Urinary bladder (tissue), 3 donors: ENCODE measurements at regions not wholly inside any gene's neighbourhood (a gene's known extent, or its start where the extent isn't known, plus 50 kb on each side); places are given as distances from the start of the nearest gene placed in this dataset.
A peak's percentile ranks its signal among the peaks of the same experiment; 100 is the strongest.

Source experiments
- DNase-seq: peaks from one replicate; pipeline ENCODE4 v3.0.0-alpha.2; 2015; ENCODE audit errors: extremely low spot score
- H3K27ac ChIP-seq: one replicate; pipeline ENCODE4 v1.5.1; 2013; ENCODE audit warnings: low read depth, mild to moderate bottlenecking, moderate library complexity
- H3K36me3 ChIP-seq: one replicate; pipeline ENCODE4 v1.6.1; 2013; ENCODE audit warnings: mild to moderate bottlenecking, moderate library complexity; ENCODE audit not compliant: insufficient read depth
- H3K4me1 ChIP-seq: one replicate; pipeline ENCODE4 v1.6.1; 2013; ENCODE audit warnings: mild to moderate bottlenecking, moderate library complexity; ENCODE audit not compliant: insufficient read depth
- H3K4me3 ChIP-seq: one replicate; pipeline ENCODE4 v1.5.1; 2013; ENCODE audit warnings: low read depth, low read length
- WGBS: extraction: QIAGEN DNeasy Blood & Tissue Kit; methylation state at CpG from one replicate; pipeline ENCODE4 v1.1.7; 2013; 5-methylcytosine and 5-hydroxymethylcytosine counted together
- donor health status: healthy with polysubstance abuse.
- donor health status: healthy.

DNA sequence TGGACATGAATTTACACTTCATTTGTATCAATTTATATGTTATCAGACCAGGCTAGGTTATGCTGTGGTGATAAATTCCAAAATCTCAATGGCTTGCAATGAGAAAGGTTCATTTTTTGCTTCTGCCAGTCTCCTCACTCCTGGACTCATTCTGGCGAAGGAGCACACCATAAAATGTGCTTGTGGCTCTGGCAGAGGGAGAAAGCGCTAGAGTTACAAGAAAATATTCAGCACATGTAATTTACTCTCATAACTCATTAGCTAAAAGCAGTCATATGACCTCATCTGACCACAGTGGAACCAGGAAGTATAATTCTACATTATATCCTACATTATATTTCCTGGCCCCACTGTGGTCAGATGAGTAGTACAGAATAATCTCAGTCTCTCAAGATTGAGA, 193.8 kb downstream of the BCHE start:
- Histone ChIP-seq H3K36me3 (no peaks in the 10 kb centered on the region), H3K4me1 (no peaks in the 10 kb centered on the region), H3K27ac (no peak overlapping the region), H3K4me3 (no peak overlapping the region)
- WGBS: 50% methylated on average over 2 of the region's 2 CpGs
- DNase-seq: no peak

DNA sequence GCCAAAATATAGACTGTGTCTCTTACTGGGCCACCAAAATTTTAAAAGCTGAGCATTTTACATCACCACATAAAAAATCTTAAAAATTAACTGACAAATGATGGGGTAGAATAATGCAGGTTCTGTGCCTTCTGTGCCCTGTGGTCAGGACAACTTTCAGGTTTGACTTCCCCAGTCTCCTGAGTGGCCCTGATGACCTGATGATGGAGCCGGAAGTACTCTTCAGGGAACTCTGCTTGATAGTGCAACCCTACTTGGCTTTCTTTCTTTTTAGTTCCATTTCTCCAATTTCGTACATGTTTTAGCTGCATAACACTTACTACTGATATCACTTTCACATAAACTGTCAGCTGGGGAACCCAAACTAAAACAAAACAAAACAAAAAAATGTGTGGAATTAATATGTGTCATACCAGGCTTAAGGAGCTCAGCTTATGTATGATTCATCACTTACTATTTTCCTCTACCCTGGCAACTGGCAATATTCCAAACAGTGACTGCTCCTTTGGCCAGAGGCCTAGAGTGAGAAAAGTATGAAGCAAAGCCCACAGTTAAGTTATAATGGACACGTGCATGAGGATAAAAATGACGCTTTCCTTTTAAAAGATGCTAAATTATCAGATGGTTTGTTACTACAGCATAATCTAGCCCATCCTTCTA, 194.3 kb downstream of the BCHE start:
- no peak overlapping the region for H3K27ac ChIP-seq
- no peaks in the 10 kb centered on the region for H3K36me3 ChIP-seq
- DNase-seq: peak; percentile 80
- 16% methylated on average over 4 of the region's 4 CpGs for WGBS
- no peak overlapping the region for H3K4me3 ChIP-seq
- no peaks in the 10 kb centered on the region for H3K4me1 ChIP-seq

DNA sequence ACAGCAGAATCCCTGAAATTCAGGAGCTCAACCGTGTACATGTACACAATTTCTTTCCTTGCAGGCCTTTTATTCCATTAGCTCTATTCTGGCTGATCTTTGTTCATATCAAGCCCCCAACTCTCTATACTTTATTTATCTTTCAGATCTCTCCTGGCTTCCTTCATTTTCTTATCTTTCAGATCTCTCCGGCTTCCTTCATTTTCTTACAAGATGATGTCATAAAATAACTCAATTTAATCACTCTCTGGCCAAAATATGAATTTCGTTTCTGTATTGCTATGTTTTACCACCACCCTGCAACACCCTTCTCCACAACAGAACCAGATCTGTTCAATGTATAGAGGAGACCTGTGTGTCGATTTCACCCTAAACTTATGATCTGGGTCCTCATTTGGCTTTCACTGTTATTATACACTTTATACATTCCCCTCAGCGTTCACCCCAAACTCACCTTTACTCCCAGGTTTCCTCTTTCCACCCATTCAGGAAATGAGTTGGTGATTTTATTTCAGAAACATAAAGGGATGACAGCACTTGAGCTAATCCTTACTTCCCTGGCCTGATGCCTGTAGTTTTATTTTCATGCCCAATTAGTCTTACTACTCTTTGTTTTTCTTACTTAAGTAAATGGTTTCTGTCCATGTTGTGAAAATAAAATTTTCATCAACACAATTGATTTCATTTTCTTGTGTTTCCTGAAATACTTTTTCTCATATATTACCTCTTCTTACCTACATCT, 195.5 kb downstream of the BCHE start:
- 71% methylated on average over 5 of the region's 5 CpGs for WGBS
- Histone ChIP-seq H3K4me1 (no peaks in the 10 kb centered on the region), H3K4me3 (no peak overlapping the region), H3K27ac (no peak overlapping the region), H3K36me3 (no peaks in the 10 kb centered on the region)
- DNase-seq: no peak

DNA sequence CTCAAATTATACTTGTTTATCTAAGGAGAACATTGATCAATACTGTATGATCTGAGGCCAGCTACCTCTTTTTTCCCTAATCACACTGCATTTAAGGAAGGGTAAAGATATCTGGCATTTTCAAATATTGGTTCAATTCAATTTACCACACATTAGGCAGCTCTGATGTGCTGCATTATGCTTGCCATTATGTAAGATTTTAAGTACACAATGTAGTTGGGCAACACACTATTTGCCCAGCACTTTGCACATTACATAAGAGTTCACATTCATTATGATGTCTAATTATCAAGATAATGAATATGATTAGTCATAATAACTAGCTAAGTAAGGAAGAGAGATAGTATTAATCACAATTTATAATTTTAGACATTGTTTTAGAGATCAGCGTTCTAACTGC, 196.3 kb downstream of the BCHE start:
- no peak overlapping the region for H3K4me3 ChIP-seq
- no peaks in the 10 kb centered on the region for H3K36me3 ChIP-seq
- no peak for DNase-seq
- no peak overlapping the region for H3K27ac ChIP-seq
- 96% methylated on average over 1 of the region's 1 CpG for WGBS
- H3K4me1 ChIP-seq: no peaks in the 10 kb centered on the region

DNA sequence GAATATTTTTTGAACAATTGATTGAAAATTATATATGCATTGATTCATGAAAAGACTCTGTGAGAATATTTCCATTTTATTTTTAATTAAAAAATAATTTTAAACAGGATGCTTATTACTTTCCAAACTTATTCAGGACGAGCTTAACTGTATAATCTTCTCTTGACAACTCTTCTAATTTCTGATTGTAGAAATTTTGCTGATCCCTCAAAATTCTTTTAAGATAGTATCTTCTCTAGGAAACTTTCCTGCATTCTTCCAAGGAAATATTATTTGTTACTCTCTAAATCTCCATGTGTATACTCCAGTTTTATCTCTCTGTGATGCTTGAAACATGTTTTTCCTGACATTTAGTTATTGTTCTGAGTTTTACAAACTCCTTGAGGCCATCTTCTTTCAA, 197.2 kb downstream of the BCHE start:
- WGBS: 51% methylated on average over 1 of the region's 1 CpG

DNA sequence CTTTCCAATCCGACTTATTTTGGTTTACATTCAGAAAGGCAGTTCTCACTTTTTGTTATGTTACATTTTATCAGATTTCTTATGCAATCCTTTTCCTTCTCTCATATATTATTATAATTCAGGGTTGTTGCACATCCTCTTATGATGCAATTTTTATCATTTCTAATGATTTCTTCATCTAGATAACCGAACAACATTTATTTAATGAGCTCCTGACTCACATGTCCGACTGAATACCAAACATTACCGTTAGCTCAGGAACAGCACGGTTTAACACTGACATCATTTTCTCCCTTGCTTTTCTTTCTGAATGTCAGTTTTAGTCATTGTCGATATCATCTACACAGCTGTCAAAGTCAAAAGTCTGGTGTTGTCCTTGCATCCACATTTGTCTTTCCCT, 199.2 kb downstream of the BCHE start:
- H3K27ac ChIP-seq: no peak overlapping the region
- H3K36me3 ChIP-seq: no peaks in the 10 kb centered on the region
- H3K4me1 ChIP-seq: no peaks in the 10 kb centered on the region
- 87% methylated on average over 6 of the region's 6 CpGs for WGBS
- DNase-seq: no peak
- no peak overlapping the region for H3K4me3 ChIP-seq

More for the DNA sequence above, 197.2 kb downstream of the BCHE start:
- Histone ChIP-seq H3K27ac (no peak overlapping the region), H3K4me1 (no peaks in the 10 kb centered on the region), H3K4me3 (no peak overlapping the region), H3K36me3 (no peaks in the 10 kb centered on the region)
- no peak for DNase-seq

DNA sequence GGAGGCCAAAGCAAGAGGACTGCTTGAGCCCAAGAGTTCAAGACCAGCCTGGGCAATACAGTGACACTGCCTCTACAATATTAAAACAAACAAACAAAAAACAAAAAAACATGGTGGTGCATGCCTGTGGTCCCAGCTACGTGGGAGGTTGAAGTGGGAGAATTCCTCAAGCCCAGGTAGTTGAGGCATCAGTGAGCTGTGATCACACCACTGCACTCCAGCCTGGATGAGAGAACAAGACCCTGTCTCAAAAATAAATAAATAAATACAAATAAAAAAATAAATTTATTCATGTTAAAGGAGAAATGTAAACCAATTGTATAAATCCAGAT, 200.6 kb downstream of the BCHE start:
- WGBS: 93% methylated on average over 1 of the region's 1 CpG
- no peak overlapping the region for H3K27ac ChIP-seq
- no peak for DNase-seq
- no peaks in the 10 kb centered on the region for H3K36me3 ChIP-seq
- no peak overlapping the region for H3K4me3 ChIP-seq
- H3K4me1 ChIP-seq: no peaks in the 10 kb centered on the region

DNA sequence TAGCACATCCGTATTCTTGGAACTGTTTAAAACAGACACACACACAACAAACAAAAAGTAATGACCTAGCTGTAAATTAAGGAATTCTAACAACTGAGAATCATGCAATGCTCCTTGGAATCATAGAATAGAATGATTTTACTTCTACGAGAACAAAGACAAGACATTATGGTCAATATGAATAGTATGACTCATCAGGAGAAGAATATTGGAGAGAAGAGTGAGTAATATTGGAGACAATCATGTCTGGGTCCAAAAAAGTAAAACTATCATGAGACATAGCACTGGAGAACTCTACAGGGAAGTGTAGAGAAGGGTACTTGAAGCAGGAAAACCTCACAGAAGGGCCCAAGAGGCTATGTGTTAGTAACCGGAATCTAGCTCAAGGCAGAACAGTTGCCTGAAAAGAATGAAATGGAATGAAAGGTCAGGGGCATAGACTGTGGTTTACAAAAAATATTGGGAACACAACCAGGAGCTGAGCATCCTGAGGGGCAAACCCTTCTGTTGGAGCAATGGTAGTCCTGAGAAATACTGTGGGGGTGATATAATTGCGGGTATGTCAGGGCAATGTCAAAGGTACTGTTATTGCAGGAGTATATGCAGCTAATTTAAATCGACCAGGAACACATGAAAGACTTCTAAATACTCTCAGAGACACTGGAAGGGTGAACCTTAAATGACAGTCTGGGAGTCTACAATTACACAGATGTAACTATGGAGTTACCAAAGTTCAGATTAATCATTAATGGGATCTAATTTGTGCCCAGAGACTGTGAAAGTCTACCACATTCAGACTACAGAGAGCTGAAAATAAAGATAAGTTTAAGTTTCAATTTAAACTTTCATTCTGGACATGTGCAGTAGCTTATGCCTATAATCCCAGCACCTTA, 201.2 kb downstream of the BCHE start:
- no peak overlapping the region for H3K27ac ChIP-seq
- no peaks in the 10 kb centered on the region for H3K36me3 ChIP-seq
- 92% methylated on average over 5 of the region's 5 CpGs for WGBS

DNA sequence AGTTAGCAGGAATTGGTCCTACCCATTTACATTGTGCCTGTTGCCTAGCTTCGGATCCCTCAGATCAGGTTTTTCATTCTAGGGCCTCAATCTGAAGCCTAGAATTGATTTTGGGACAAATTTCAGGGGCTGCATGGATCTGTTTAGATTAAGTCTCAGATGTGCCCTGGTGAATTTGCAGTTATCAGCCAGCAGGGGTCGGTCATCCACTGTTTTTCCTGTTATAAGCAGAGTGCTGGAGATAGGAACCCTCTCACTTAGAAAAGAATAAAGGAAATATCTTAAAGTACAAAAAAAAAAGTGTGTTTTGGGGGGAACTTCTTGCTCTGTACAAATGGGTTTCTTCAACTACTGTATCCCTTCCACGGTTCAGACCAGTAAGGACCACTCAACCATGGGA, 212.5 kb downstream of the BCHE start:
- DNase-seq: no peak
- WGBS: 87% methylated on average over 3 of the region's 3 CpGs

More for the DNA sequence above, 201.2 kb downstream of the BCHE start:
- DNase-seq: no peak
- Histone ChIP-seq H3K4me3 (no peak overlapping the region), H3K4me1 (no peaks in the 10 kb centered on the region)

DNA sequence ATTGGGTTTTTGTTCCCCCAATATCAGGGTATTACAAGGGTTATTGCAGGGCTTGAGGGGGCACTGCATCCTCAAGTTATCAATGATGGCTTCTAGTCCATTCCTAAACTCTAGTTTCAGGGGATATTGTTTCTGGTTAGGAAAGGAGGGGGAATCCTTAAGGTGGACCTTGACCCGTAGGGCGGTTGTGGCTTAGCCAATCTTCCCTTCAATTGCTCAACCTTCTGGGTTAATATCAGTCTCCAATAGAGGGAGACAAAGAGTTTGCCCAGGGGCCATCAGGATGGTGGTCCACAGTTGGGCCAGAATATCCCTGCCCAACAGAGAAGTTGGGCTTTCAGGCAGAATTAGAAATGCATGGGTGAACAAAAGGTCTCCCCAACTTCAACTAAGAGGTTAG, 214.9 kb downstream of the BCHE start:
- H3K4me3 ChIP-seq: no peak overlapping the region
- no peaks in the 10 kb centered on the region for H3K4me1 ChIP-seq
- H3K36me3 ChIP-seq: no peaks in the 10 kb centered on the region
- H3K27ac ChIP-seq: no peak overlapping the region
- WGBS: over 99% methylated on average over 2 of the region's 2 CpGs
- DNase-seq: no peak

More for the DNA sequence above, 212.5 kb downstream of the BCHE start:
- Histone ChIP-seq H3K36me3 (no peaks in the 10 kb centered on the region), H3K4me1 (no peaks in the 10 kb centered on the region), H3K4me3 (no peak overlapping the region), H3K27ac (no peak overlapping the region)

DNA sequence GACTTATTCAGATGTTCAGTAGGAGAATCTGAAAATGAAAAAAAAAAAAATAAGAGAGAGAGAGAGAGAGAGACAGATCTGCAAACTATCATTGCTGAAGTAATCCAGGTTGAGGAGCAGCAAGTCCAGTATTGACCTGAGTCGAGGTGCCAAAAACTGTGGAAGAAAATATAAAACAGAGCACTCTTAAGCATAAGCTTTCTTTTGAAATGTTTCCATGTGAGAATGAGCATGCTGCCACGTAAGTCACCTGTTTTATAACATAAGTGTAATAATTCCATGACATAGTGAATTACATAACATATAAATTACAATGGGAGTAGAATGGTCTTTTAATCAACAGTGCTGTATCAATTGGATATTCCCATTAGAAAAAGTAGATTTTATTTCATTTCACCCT, 218.2 kb downstream of the BCHE start:
- 60% methylated on average over 2 of the region's 2 CpGs for WGBS
- DNase-seq: no peak
- Histone ChIP-seq H3K4me3 (no peak overlapping the region), H3K36me3 (no peaks in the 10 kb centered on the region), H3K4me1 (no peaks in the 10 kb centered on the region), H3K27ac (no peak overlapping the region)

DNA sequence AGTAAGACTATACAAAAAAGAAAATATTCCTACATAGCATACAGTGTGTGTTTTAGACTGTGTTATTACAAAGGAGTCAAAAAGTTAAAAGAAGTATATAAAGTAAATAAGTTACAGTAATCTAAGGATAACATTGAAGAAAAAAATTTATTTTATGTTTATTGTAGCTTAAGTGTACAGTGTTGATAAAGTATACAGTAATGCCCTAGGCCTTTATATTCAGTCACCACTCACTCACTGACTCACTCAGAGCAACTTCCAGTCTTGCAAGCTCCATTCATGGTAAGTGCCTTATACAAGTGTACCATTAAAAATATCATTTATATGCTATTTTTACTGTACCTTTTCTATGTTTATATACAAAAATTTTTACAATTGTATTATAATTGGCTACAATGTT, 220.1 kb downstream of the BCHE start:
- Histone ChIP-seq H3K36me3 (no peaks in the 10 kb centered on the region), H3K4me3 (no peak overlapping the region)
- DNase-seq: no peak

DNA sequence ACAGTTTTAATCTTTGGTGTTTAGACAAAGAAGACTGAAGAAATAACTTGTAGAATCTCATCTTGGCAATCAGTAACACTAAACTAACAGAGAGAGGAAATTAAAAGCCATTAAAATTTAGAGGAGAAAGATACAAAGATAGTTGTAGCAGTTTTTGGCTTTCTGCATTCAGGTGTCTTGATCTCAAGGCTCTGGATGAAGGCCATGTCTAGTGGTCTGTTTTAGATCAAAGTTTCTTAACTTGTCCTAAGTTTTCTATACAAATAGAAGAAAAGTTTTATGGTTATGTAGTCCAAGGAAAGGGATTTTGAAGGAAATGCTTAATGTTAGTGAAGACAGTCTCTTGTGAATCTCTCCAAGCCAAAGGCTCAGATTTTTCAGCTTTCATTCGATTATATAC, 222.9 kb downstream of the BCHE start:
- 23% methylated on average over 1 of the region's 1 CpG for WGBS
- H3K27ac ChIP-seq: no peak overlapping the region

More for the DNA sequence above, 220.1 kb downstream of the BCHE start:
- Histone ChIP-seq H3K27ac (no peak overlapping the region), H3K4me1 (no peaks in the 10 kb centered on the region)

DNA sequence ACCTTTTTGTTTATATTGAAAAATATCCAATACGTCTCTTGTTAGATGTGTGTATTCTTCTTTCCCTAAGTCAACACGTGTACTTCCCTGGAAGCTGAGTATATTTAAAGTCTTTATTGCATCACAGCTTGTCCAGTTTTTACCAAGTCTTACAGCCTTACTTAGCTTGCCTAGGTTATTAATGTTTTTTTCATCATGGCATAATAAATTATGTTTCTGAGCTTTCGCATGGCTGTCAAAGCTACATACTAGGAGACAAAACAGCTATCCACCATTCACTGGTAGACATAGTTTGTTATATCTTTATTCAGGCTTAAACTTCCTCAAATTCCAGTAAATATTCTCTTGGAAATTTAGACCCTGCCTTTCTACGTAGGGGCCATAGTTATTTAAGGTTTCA, 224.2 kb downstream of the BCHE start:
- 61% methylated on average over 4 of the region's 4 CpGs for WGBS
- no peak for DNase-seq
- no peaks in the 10 kb centered on the region for H3K36me3 ChIP-seq
- H3K27ac ChIP-seq: no peak overlapping the region
- no peak overlapping the region for H3K4me3 ChIP-seq
- H3K4me1 ChIP-seq: no peaks in the 10 kb centered on the region

More for the DNA sequence above, 222.9 kb downstream of the BCHE start:
- Histone ChIP-seq H3K4me1 (no peaks in the 10 kb centered on the region), H3K36me3 (no peaks in the 10 kb centered on the region), H3K4me3 (no peak overlapping the region)
- DNase-seq: peak; percentile 7
